H9 (cell line): ENCODE measurements at regions not wholly inside any gene's neighbourhood (a gene's known extent, or its start where the extent isn't known, plus 50 kb on each side); places are given as distances from the start of the nearest gene placed in this dataset.

Source experiments
- DNase-seq: peaks from one replicate; pipeline ENCODE4 v3.0.0-alpha.2; 2017
- H2AFZ ChIP-seq: one replicate; pipeline ENCODE4 v1.6.1; 2013; ENCODE audit warnings: mild to moderate bottlenecking, low read length, control low read depth, moderate library complexity
- H2AK5ac ChIP-seq: 2 replicates; pipeline ENCODE4 v1.6.1; 2013; ENCODE audit warnings: low read length, control low read depth, mixed read lengths; ENCODE audit not compliant: insufficient read length
- H2BK120ac ChIP-seq: one replicate; pipeline ENCODE4 v1.6.1; 2013; ENCODE audit warnings: low read depth, mild to moderate bottlenecking, low read length, control low read depth, inconsistent platforms; ENCODE audit not compliant: poor library complexity, severe bottlenecking
- H2BK12ac ChIP-seq: 2 replicates; pipeline ENCODE4 v1.6.1; 2013; ENCODE audit warnings: low read length, control low read depth, mixed read lengths, low read depth; ENCODE audit not compliant: insufficient read length
- H2BK15ac ChIP-seq: 2 replicates; pipeline ENCODE4 v1.6.1; 2013; ENCODE audit warnings: low read depth, low read length, control low read depth
- H2BK20ac ChIP-seq: one replicate; pipeline ENCODE4 v1.6.1; 2013; ENCODE audit warnings: low read depth, mild to moderate bottlenecking, low read length, control low read depth, inconsistent platforms; ENCODE audit not compliant: poor library complexity, severe bottlenecking
- H2BK5ac ChIP-seq: 2 replicates; pipeline ENCODE4 v1.6.1; 2013; ENCODE audit warnings: low read length, control low read depth, mixed read lengths; ENCODE audit not compliant: insufficient read length
- H3K14ac ChIP-seq: 2 replicates; pipeline ENCODE4 v1.6.1; 2013; ENCODE audit warnings: low read length, control low read depth; ENCODE audit not compliant: insufficient read depth
- H3K18ac ChIP-seq: 2 replicates; pipeline ENCODE4 v1.6.1; 2013; ENCODE audit warnings: low read depth, mild to moderate bottlenecking, mixed read lengths, low read length, control low read depth; ENCODE audit not compliant: insufficient read length
- H3K23ac ChIP-seq: 2 replicates; pipeline ENCODE4 v1.6.1; 2013; ENCODE audit warnings: low read length, control low read depth, mixed read lengths, low read depth; ENCODE audit not compliant: insufficient read length
- H3K23me2 ChIP-seq: 2 replicates; pipeline ENCODE4 v1.6.1; 2013; ENCODE audit warnings: low read depth, mild to moderate bottlenecking, mixed read lengths, low read length, control low read depth; ENCODE audit not compliant: insufficient read length, poor library complexity, severe bottlenecking
- H3K27ac ChIP-seq: 2 replicates; pipeline ENCODE4 v1.5.1; 2013; ENCODE audit warnings: low read length, control low read depth, mixed read lengths, low read depth; ENCODE audit not compliant: insufficient read length
- H3K27me3 ChIP-seq: 2 replicates; pipeline ENCODE4 v1.6.1; 2013; ENCODE audit warnings: low read length, control low read depth, inconsistent platforms; ENCODE audit not compliant: insufficient read depth
- H3K4ac ChIP-seq: 2 replicates; pipeline ENCODE4 v1.6.1; 2013; ENCODE audit warnings: low read depth, mild to moderate bottlenecking, control low read depth, inconsistent platforms, low read length, moderate library complexity
- H3K4me1 ChIP-seq: 2 replicates; pipeline ENCODE4 v1.6.1; 2013; ENCODE audit warnings: low read length, control low read depth, inconsistent platforms; ENCODE audit not compliant: insufficient read depth
- H3K4me2 ChIP-seq: 2 replicates; pipeline ENCODE4 v1.6.1; 2013; ENCODE audit warnings: low read length, control low read depth, mixed read lengths; ENCODE audit not compliant: insufficient read length, insufficient read depth
- H3K56ac ChIP-seq: 2 replicates; pipeline ENCODE4 v1.6.1; 2013; ENCODE audit warnings: low read depth, mild to moderate bottlenecking, mixed read lengths, low read length, control low read depth; ENCODE audit not compliant: insufficient read length
- H3K79me1 ChIP-seq: 2 replicates; pipeline ENCODE4 v1.6.1; 2013; ENCODE audit warnings: low read depth, mild to moderate bottlenecking, moderate library complexity, low read length, control low read depth, inconsistent platforms; ENCODE audit not compliant: insufficient read depth, poor library complexity, severe bottlenecking
- H3K79me2 ChIP-seq: 2 replicates; pipeline ENCODE4 v1.6.1; 2013; ENCODE audit warnings: low read length, control low read depth, inconsistent platforms; ENCODE audit not compliant: insufficient read depth
- H3K9ac ChIP-seq: 2 replicates; pipeline ENCODE4 v1.6.1; 2013; ENCODE audit warnings: low read length, control low read depth, mixed read lengths; ENCODE audit not compliant: insufficient read length; ENCODE audit errors: extremely low read depth
- H3K9me3 ChIP-seq: one replicate; pipeline ENCODE4 v1.6.1; 2013; ENCODE audit warnings: low read depth, low read length, inconsistent platforms; ENCODE audit not compliant: control insufficient read depth
- H3T11ph ChIP-seq: one replicate; pipeline ENCODE4 v1.6.1; 2013; ENCODE audit warnings: mild to moderate bottlenecking, low read length, control low read depth, inconsistent platforms
- H4K20me1 ChIP-seq: one replicate; pipeline ENCODE4 v1.6.1; 2013; ENCODE audit not compliant: control insufficient read depth, insufficient read length, insufficient read depth
- H4K5ac ChIP-seq: 2 replicates; pipeline ENCODE4 v1.6.1; 2013; ENCODE audit warnings: low read depth, mild to moderate bottlenecking, mixed read lengths, low read length, control low read depth; ENCODE audit not compliant: insufficient read length
- H4K8ac ChIP-seq: replicated peaks from 2 replicates; pipeline ENCODE4 v1.6.1; 2013; ENCODE audit warnings: low read length, control low read depth, mixed read lengths, low read depth; ENCODE audit not compliant: insufficient read length
- H4K91ac ChIP-seq: 2 replicates; pipeline ENCODE4 v1.6.1; 2013; ENCODE audit warnings: low read depth, mild to moderate bottlenecking, moderate library complexity, mixed read lengths, low read length, control low read depth; ENCODE audit not compliant: insufficient read length
- H3K27ac Mint-ChIP-seq, 3 experiments: 2 replicates in 2 of 3; 3 replicates in 1 of 3; pipeline ENCODE4 v1.8.0; 2020 to 2021; ENCODE audit warnings: mixed read lengths in 3 of 3, mild to moderate bottlenecking in 1 of 3, moderate library complexity in 1 of 3
- H3K27me3 Mint-ChIP-seq: 2 replicates; pipeline ENCODE4 v1.8.0; 2021; ENCODE audit warnings: low read depth, mild to moderate bottlenecking, moderate library complexity, mixed read lengths
- H3K36me3 Mint-ChIP-seq, 3 experiments: 2 replicates in 2 of 3; 3 replicates in 1 of 3; pipeline ENCODE4 v1.8.0; 2020 to 2021; ENCODE audit warnings: low read depth in 3 of 3, mixed read lengths in 3 of 3; ENCODE audit not compliant: insufficient read depth in 1 of 3
- H3K4me1 Mint-ChIP-seq, 2 experiments: 2 replicates each; pipeline ENCODE4 v1.8.0; 2020; ENCODE audit warnings: mixed read lengths in 2 of 2
- H3K4me3 Mint-ChIP-seq, 2 experiments: 2 replicates in 1 of 2; 3 replicates in 1 of 2; pipeline ENCODE4 v1.8.0; 2020 to 2021; ENCODE audit warnings: mild to moderate bottlenecking in 2 of 2, mixed read lengths in 2 of 2, moderate library complexity in 1 of 2
- H3K9me3 Mint-ChIP-seq, 2 experiments: 2 replicates in 1 of 2; 3 replicates in 1 of 2; pipeline ENCODE4 v1.8.0; 2020; ENCODE audit warnings: mild to moderate bottlenecking in 2 of 2, mixed read lengths in 2 of 2, moderate library complexity in 1 of 2
- WGBS: extraction: QIAGEN DNeasy Blood & Tissue Kit; methylation state at CpG from one replicate; pipeline ENCODE4 v1.1.7; 2013; ENCODE audit warnings: missing lambda C conversion rate, low lambda C conversion rate, mixed read lengths; ENCODE audit not compliant: insufficient read length; ENCODE audit errors: extremely low coverage; 5-methylcytosine and 5-hydroxymethylcytosine counted together
- TF ChIP-seq, protein P1 (sequence below): fragments of 200-600 bp; sonication (generic); conservative IDR thresholded peaks from 3 replicates; pipeline ENCODE4 v1.8.0; 2021; ENCODE audit warnings: antibody characterized with exemption, mild to moderate bottlenecking

DNA sequence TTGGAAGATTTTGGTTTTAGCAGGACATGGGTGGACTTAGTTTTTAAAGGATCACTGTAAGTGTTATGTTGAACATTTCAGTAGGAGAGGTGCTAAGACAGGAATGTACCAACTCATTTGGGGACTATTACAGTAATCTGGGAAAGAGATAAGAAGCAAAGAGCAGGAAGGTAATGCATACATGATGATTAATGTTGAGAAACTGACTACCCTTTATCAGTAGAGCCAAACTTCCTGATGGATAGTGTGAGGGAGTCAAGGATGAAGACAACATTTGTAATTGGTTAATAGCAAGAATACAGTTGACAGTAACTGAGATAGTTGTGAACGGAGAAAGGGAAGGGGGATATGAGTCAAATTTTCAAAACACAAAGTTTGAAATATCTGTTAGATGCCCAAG, 421.9 kb upstream of the PRR20A start:
- no peak overlapping the region; a peak in 1 of 7 replicates for H3K27ac Mint-ChIP-seq

More for the DNA sequence above, 421.9 kb upstream of the PRR20A start:
- Histone ChIP-seq H3K23me2 (no peaks in the 10 kb centered on the region), H3K18ac (no peak overlapping the region), H4K20me1 (no peaks in the 10 kb centered on the region), H2BK20ac (no peak overlapping the region), H2BK12ac (no peak overlapping the region), H3K9me3 (no peaks in the 10 kb centered on the region), H2BK120ac (no peak overlapping the region), H3T11ph (no peak overlapping the region), H3K14ac (no peak overlapping the region), H4K5ac (no peak overlapping the region), H3K4ac (no peak overlapping the region), H2AK5ac (no peak overlapping the region), H3K79me2 (no peaks in the 10 kb centered on the region), H3K27me3 (no peaks in the 10 kb centered on the region), H3K23ac (no peak overlapping the region), H3K9ac (no peak overlapping the region), H3K4me2 (no peak overlapping the region), H4K91ac (no peak overlapping the region), H2BK5ac (no peak overlapping the region), H2BK15ac (no peak overlapping the region), H3K4me1 (no peaks in the 10 kb centered on the region), H2AFZ (no peak overlapping the region), H3K56ac (no peak overlapping the region), H3K27ac (no peak overlapping the region), H3K79me1 (no peaks in the 10 kb centered on the region), H4K8ac (no peak overlapping the region)
- H3K4me3 Mint-ChIP-seq = no peak overlapping the region
- no CpG with 5 or more reads among the region's 1 CpG for WGBS
- H3K27me3 Mint-ChIP-seq = no peaks in the 10 kb centered on the region
- TF ChIP-seq, protein P1, sequence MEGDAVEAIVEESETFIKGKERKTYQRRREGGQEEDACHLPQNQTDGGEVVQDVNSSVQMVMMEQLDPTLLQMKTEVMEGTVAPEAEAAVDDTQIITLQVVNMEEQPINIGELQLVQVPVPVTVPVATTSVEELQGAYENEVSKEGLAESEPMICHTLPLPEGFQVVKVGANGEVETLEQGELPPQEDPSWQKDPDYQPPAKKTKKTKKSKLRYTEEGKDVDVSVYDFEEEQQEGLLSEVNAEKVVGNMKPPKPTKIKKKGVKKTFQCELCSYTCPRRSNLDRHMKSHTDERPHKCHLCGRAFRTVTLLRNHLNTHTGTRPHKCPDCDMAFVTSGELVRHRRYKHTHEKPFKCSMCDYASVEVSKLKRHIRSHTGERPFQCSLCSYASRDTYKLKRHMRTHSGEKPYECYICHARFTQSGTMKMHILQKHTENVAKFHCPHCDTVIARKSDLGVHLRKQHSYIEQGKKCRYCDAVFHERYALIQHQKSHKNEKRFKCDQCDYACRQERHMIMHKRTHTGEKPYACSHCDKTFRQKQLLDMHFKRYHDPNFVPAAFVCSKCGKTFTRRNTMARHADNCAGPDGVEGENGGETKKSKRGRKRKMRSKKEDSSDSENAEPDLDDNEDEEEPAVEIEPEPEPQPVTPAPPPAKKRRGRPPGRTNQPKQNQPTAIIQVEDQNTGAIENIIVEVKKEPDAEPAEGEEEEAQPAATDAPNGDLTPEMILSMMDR = no peak
- no peaks in the 10 kb centered on the region for H3K36me3 Mint-ChIP-seq
- peaks cover under 1% of the 10 kb centered on the region in 2 experiments; a peak in 3 of 4 replicates for H3K4me1 Mint-ChIP-seq
- DNase-seq = no peak
- no peaks in the 10 kb centered on the region for H3K9me3 Mint-ChIP-seq
